ENCODE measurements at regions not wholly inside any gene's neighbourhood (a gene's known extent, or its start where the extent isn't known, plus 50 kb on each side); places are given as distances from the start of the nearest gene placed in this dataset.

DNA sequence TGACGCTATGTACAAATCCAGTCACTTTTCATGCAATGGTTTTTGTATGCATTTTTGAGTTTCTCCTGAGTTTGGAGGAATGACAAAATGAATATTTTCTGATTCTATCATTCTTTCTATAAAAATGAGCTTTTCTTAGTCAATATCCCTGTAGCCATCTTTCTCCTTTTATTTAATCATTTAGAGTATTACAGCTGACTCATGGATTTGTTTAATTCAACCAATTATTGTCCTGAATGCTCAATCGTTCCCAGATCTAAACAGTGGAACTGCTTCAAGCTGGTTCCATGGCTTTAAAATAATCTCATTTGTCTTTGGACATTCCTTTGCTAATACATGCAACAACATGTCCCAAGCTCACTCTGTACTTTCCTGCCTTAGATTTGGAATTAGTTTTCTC, 368.8 kb downstream of the ADCYAP1 start:
- TF ChIP-seq, protein P1, sequence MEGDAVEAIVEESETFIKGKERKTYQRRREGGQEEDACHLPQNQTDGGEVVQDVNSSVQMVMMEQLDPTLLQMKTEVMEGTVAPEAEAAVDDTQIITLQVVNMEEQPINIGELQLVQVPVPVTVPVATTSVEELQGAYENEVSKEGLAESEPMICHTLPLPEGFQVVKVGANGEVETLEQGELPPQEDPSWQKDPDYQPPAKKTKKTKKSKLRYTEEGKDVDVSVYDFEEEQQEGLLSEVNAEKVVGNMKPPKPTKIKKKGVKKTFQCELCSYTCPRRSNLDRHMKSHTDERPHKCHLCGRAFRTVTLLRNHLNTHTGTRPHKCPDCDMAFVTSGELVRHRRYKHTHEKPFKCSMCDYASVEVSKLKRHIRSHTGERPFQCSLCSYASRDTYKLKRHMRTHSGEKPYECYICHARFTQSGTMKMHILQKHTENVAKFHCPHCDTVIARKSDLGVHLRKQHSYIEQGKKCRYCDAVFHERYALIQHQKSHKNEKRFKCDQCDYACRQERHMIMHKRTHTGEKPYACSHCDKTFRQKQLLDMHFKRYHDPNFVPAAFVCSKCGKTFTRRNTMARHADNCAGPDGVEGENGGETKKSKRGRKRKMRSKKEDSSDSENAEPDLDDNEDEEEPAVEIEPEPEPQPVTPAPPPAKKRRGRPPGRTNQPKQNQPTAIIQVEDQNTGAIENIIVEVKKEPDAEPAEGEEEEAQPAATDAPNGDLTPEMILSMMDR (IDR thresholded peaks at IDR 0.05; ENCODE audit: low read depth, low read length, missing control alignments), result no peak
- no peak overlapping the region for H3K4me3 ChIP-seq (ENCODE audit: low read depth, low read length)
- no peak for DNase-seq (ENCODE audit: low read depth)

DNA sequence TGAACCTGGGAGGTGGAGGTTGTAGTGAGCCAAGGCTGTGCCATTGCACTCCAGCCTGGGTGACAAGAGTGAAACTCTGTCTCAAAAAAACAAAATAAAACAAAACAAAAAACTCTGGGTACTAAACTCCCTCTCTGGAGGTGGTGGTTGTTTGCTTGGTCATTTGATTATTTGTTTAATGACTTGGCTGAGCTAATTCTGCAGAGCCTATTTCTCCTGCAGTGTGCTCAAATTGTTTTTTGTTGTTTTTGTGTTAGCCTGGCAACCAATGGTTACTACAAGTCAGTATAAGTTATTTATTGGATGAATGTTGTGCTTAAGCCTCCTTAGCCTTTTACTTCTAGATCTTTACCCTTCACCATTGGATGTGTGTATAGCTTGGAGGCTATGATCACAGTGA, 387.5 kb downstream of the ADCYAP1 start:
- TF ChIP-seq, protein P1 (IDR thresholded peaks at IDR 0.05; ENCODE audit: low read depth, low read length, missing control alignments), result no peak
- H3K4me3 ChIP-seq (ENCODE audit: low read depth, low read length), result no peak overlapping the region
- no peak for DNase-seq (ENCODE audit: low read depth)

GRCh38 chr18:1294229-1294628, 389.6 kb downstream of the ADCYAP1 start:
- TF ChIP-seq, protein P1 (IDR thresholded peaks at IDR 0.05; ENCODE audit: low read depth, low read length, missing control alignments), result no peak
- no peak for DNase-seq (ENCODE audit: low read depth)
- H3K4me3 ChIP-seq (ENCODE audit: low read depth, low read length), result no peak overlapping the region

- TF ChIP-seq, protein P1 (IDR thresholded peaks at IDR 0.05; ENCODE audit: low read depth, low read length, missing control alignments), result no peak
- H3K4me3 ChIP-seq (ENCODE audit: low read depth, low read length), result no peak overlapping the region
- no peak for DNase-seq (ENCODE audit: low read depth)
Observed at GRCh38 chr18:1296237-1296636, 391.6 kb downstream of the ADCYAP1 start.

DNA sequence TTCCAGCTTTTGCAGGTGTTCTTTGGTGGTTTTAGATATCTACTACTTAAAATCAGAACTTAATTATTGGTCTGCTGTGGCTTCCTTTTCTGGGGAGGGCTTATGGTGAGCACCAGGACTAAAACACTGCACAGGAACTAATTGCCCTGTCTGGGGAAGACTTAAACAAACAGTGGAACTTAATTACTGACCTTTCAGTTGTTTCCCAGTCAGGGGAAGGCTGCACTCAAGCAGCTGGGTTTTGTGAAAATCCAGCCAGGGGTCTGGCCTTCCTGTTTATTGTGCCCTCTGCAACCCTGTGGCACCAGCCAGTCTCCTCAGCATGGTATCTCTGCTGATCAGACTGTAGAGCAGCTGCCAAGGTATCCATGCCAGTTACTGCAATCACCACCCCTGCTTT, 398.2 kb downstream of the ADCYAP1 start:
- TF ChIP-seq, protein P1 (IDR thresholded peaks at IDR 0.05; ENCODE audit: low read depth, low read length, missing control alignments), result no peak
- no peak overlapping the region for H3K4me3 ChIP-seq (ENCODE audit: low read depth, low read length)
- no peak for DNase-seq (ENCODE audit: low read depth)

- no peak for DNase-seq (ENCODE audit: low read depth)
- no peak overlapping the region for H3K4me3 ChIP-seq (ENCODE audit: low read depth, low read length)
- TF ChIP-seq, protein P1 (IDR thresholded peaks at IDR 0.05; ENCODE audit: low read depth, low read length, missing control alignments), result no peak
Observed at GRCh38 chr18:1304392-1304992, 399.8 kb downstream of the ADCYAP1 start.

DNA sequence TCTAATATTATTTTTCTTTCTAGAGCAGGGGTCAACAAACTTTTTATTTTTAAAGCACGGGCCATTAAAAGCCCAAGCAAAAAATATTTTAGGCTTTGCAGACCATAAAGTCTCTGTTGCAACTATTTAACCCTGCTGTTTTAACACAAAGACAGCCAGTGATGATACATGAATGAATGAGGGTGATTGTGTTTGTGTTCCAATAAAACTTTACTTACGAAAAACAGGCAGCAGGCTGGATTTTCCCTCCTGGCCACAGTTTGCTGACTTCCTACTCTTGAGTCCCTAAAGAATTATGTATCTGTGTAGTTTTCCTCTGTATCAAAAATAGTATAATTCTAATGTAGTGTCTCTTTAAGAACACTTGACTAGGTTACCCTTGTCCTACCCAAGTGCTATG, 402.0 kb downstream of the ADCYAP1 start:
- TF ChIP-seq, protein P1 (IDR thresholded peaks at IDR 0.05; ENCODE audit: low read depth, low read length, missing control alignments), result no peak
- no peak for DNase-seq (ENCODE audit: low read depth)

More for the DNA sequence above, 402.0 kb downstream of the ADCYAP1 start:
- H3K4me3 ChIP-seq (ENCODE audit: low read depth, low read length), result no peak overlapping the region

Measured in GM12864 (cell line).